ENCODE measurements at regions not wholly inside any gene's neighbourhood (a gene's known extent, or its start where the extent isn't known, plus 50 kb on each side); places are given as distances from the start of the nearest gene placed in this dataset.

GRCh38 chr13:74398599-74398998 lies 264.4 kb upstream of the KLF12 start:
- intact Hi-C loops (cut with DNase I; ENCODE audit: low total_unique reads), result no loop called here
- WGBS, 2 donors (ENCODE audit: low coverage in 1 of 2), result 78 to 94% methylated on average over 4 of the region's 4 CpGs
- no peak for DNase-seq
- no peak overlapping the region for H3K27ac ChIP-seq
- TF ChIP-seq CTCF (IDR thresholded peaks at IDR 0.05) (no peak), POLR2A (IDR thresholded peaks at IDR 0.05) (no peak), POLR2AphosphoS5 (IDR thresholded peaks at IDR 0.05) (no peak), EP300 (IDR thresholded peaks at IDR 0.05; ENCODE audit: low read depth) (no peak)
- no peaks in the 10 kb centered on the region for H3K27me3 ChIP-seq
- H3K36me3 ChIP-seq, result no peaks in the 10 kb centered on the region
- in situ Hi-C loops (cut with MboI; ENCODE audit: low pct_ligation_motif_present in 1 of 4, low pct_unique_long_range_greater_than_20kb in 1 of 4, low sequenced_read_pairs in 3 of 4), result no loop called here
- no peak overlapping the region for H3K4me3 ChIP-seq
- H3K4me1 ChIP-seq, result no peaks in the 10 kb centered on the region
- H3K9me3 ChIP-seq, result no peaks in the 10 kb centered on the region

- Histone ChIP-seq H3K27me3 (no peaks in the 10 kb centered on the region), H3K27ac (no peak overlapping the region), H3K9me3 (no peaks in the 10 kb centered on the region), H3K4me3 (no peak overlapping the region), H3K4me1 (no peaks in the 10 kb centered on the region), H3K36me3 (no peaks in the 10 kb centered on the region)
- intact Hi-C loops (cut with DNase I; ENCODE audit: low total_unique reads), result no loop called here
- TF ChIP-seq POLR2AphosphoS5 (IDR thresholded peaks at IDR 0.05) (no peak), CTCF (IDR thresholded peaks at IDR 0.05) (no peak), EP300 (IDR thresholded peaks at IDR 0.05; ENCODE audit: low read depth) (no peak), POLR2A (IDR thresholded peaks at IDR 0.05) (no peak)
- no peak for DNase-seq
- WGBS, 2 donors (ENCODE audit: low coverage in 1 of 2), result 67 to 86% methylated on average over 4 to 5 of the region's 5 CpGs
- in situ Hi-C loops (cut with MboI; ENCODE audit: low pct_ligation_motif_present in 1 of 4, low pct_unique_long_range_greater_than_20kb in 1 of 4, low sequenced_read_pairs in 3 of 4), result no loop called here
Observed at GRCh38 chr13:74389056-74389455, 254.9 kb upstream of the KLF12 start.

GRCh38 chr13:74388626-74389025 lies 254.4 kb upstream of the KLF12 start:
- DNase-seq, result no peak
- Histone ChIP-seq H3K36me3 (no peaks in the 10 kb centered on the region), H3K27ac (no peak overlapping the region), H3K9me3 (no peaks in the 10 kb centered on the region), H3K4me3 (no peak overlapping the region), H3K27me3 (no peaks in the 10 kb centered on the region), H3K4me1 (no peaks in the 10 kb centered on the region)
- in situ Hi-C loops (cut with MboI; ENCODE audit: low pct_ligation_motif_present in 1 of 4, low pct_unique_long_range_greater_than_20kb in 1 of 4, low sequenced_read_pairs in 3 of 4) (no loop called here), intact Hi-C loops (cut with DNase I; ENCODE audit: low total_unique reads) (no loop called here)
- TF ChIP-seq EP300 (IDR thresholded peaks at IDR 0.05; ENCODE audit: low read depth), result no peak
- no peak for TF ChIP-seq CTCF (IDR thresholded peaks at IDR 0.05)
- TF ChIP-seq POLR2A (IDR thresholded peaks at IDR 0.05), result no peak
- TF ChIP-seq POLR2AphosphoS5 (IDR thresholded peaks at IDR 0.05), result no peak
- whole genome bisulfite sequencing, 2 donors (ENCODE audit: low coverage in 1 of 2), result 91% methylated on average over 6 of the region's 6 CpGs; no CpG with 5 or more reads in 1 of the 2 donors

GRCh38 chr13:74372511-74372910 lies 238.3 kb upstream of the KLF12 start:
- intact Hi-C loops (cut with DNase I; ENCODE audit: low total_unique reads), result no loop called here
- H3K27ac ChIP-seq, result no peak overlapping the region

More at GRCh38 chr13:74372511-74372910, 238.3 kb upstream of the KLF12 start:
- Histone ChIP-seq H3K9me3 (no peaks in the 10 kb centered on the region), H3K36me3 (no peaks in the 10 kb centered on the region), H3K27me3 (no peaks in the 10 kb centered on the region), H3K4me1 (no peaks in the 10 kb centered on the region), H3K4me3 (no peak overlapping the region)
- DNase-seq, result no peak
- no peak for TF ChIP-seq POLR2AphosphoS5 (IDR thresholded peaks at IDR 0.05)
- TF ChIP-seq POLR2A (IDR thresholded peaks at IDR 0.05), result no peak
- no peak for TF ChIP-seq EP300 (IDR thresholded peaks at IDR 0.05; ENCODE audit: low read depth)
- TF ChIP-seq CTCF (IDR thresholded peaks at IDR 0.05), result no peak
- in situ Hi-C loops (cut with MboI; ENCODE audit: low pct_ligation_motif_present in 1 of 4, low pct_unique_long_range_greater_than_20kb in 1 of 4, low sequenced_read_pairs in 3 of 4), result no loop called here
